HEK293 (cell line): ENCODE measurements at regions not wholly inside any gene's neighbourhood (a gene's known extent, or its start where the extent isn't known, plus 50 kb on each side); places are given as distances from the start of the nearest gene placed in this dataset.

Experiments
- CTCF ChIA-PET: fragments of 350-600 bp; formaldehyde crosslinking; extraction: SDS; loops from one replicate; lab custom pipeline; 2021; ENCODE audit warnings: antibody characterized with exemption; lab: Yijun Ruan, JAX
- POLR2A ChIA-PET: fragments of 300-600 bp; formaldehyde crosslinking; extraction: SDS; loops from one replicate; lab custom pipeline; 2020; ENCODE audit warnings: antibody characterized with exemption, inconsistent platforms; lab: Yijun Ruan, JAX
- H3K27ac ChIP-seq: fragments of 200-500 bp; sonication (Bioruptor generic); 2 replicates; pipeline ENCODE4 v1.5.1; 2014; ENCODE audit warnings: low read depth, low read length, control low read depth, inconsistent platforms; ENCODE audit errors: extremely low read depth
- H3K36me3 ChIP-seq, 2 experiments: fragments of 200-500 bp in 1 of 2; sonication (Bioruptor generic) in 1 of 2; 1 replicate in 1 of 2; 2 replicates in 1 of 2; pipeline ENCODE4 v1.5.1; 2014 to 2017; ENCODE audit warnings: inconsistent platforms in 2 of 2, low read length in 2 of 2; ENCODE audit not compliant: control insufficient read depth in 2 of 2, insufficient read depth in 1 of 2
- H3K4me1 ChIP-seq: fragments of 200-500 bp; sonication (Bioruptor generic); 2 replicates; pipeline ENCODE4 v1.5.1; 2014; ENCODE audit warnings: mild to moderate bottlenecking, low read length, inconsistent platforms; ENCODE audit not compliant: control insufficient read depth, insufficient read depth
- H3K4me3 ChIP-seq: 2 replicates; pipeline ENCODE4 v1.5.1; 2011; ENCODE audit warnings: low read depth, mild to moderate bottlenecking, control low read depth, low read length, moderate library complexity
- H3K9me3 ChIP-seq: fragments of 200-500 bp; sonication (Bioruptor generic); 2 replicates; pipeline ENCODE4 v1.5.1; 2014; ENCODE audit warnings: low read depth, low read length, inconsistent platforms; ENCODE audit not compliant: control insufficient read depth, insufficient read depth
- ATF2 ChIP-seq: fragments of 450-650 bp; formaldehyde crosslinking; IDR thresholded peaks from 2 replicates; pipeline ENCODE4 v1.5.1; 2016; ENCODE audit warnings: missing biosample characterization, missing genetic modification characterization, low read depth
- EGR2 ChIP-seq: fragments of 450-650 bp; formaldehyde crosslinking; IDR thresholded peaks from 2 replicates; pipeline ENCODE4 v1.5.1; 2016; ENCODE audit warnings: low read depth, missing biosample characterization, missing genetic modification characterization
- KLF10 ChIP-seq: fragments of 450-650 bp; IDR thresholded peaks from 2 replicates; pipeline ENCODE4 v1.5.1; 2018; ENCODE audit warnings: missing biosample characterization, mild to moderate bottlenecking, missing genetic modification characterization
- KLF17 ChIP-seq: fragments of 450-650 bp; formaldehyde crosslinking; IDR thresholded peaks from 2 replicates; pipeline ENCODE4 v1.5.1; 2016; ENCODE audit warnings: missing biosample characterization, missing genetic modification characterization
- SCRT2 ChIP-seq: fragments of 450-650 bp; formaldehyde crosslinking; IDR thresholded peaks from 2 replicates; pipeline ENCODE4 v1.5.1; 2016; ENCODE audit warnings: missing biosample characterization, missing genetic modification characterization
- SETDB1 ChIP-seq: IDR thresholded peaks from one replicate; pipeline ENCODE4 v1.6.1; 2017; ENCODE audit warnings: mild to moderate bottlenecking, low read length, moderate library complexity, mixed read lengths; ENCODE audit not compliant: insufficient read length
- WT1 ChIP-seq: fragments of 450-650 bp; formaldehyde crosslinking; IDR thresholded peaks from 2 replicates; pipeline ENCODE4 v1.5.1; 2016; ENCODE audit warnings: missing biosample characterization, missing genetic modification characterization
- ZBTB17 ChIP-seq: fragments of 450-650 bp; formaldehyde crosslinking; IDR thresholded peaks from 2 replicates; pipeline ENCODE4 v1.5.1; 2016; ENCODE audit warnings: missing biosample characterization, missing genetic modification characterization
- ZBTB21 ChIP-seq: fragments of 450-650 bp; formaldehyde crosslinking; IDR thresholded peaks from 2 replicates; pipeline ENCODE4 v1.5.1; 2017; ENCODE audit warnings: missing biosample characterization, missing genetic modification characterization
- ZBTB49 ChIP-seq: fragments of 450-650 bp; formaldehyde crosslinking; IDR thresholded peaks from 2 replicates; pipeline ENCODE4 v1.5.1; 2016; ENCODE audit warnings: missing biosample characterization, missing genetic modification characterization, low read depth
- ZFHX2 ChIP-seq: fragments of 450-650 bp; formaldehyde crosslinking; conservative IDR thresholded peaks from 2 replicates; pipeline ENCODE4 v1.5.1; 2016; ENCODE audit warnings: missing biosample characterization, missing genetic modification characterization
- ZNF155 ChIP-seq: fragments of 450-650 bp; formaldehyde crosslinking; IDR thresholded peaks from 2 replicates; pipeline ENCODE4 v1.5.1; 2016; ENCODE audit warnings: missing biosample characterization, missing genetic modification characterization
- ZNF175 ChIP-seq: fragments of 450-650 bp; formaldehyde crosslinking; IDR thresholded peaks from 2 replicates; pipeline ENCODE4 v1.5.1; 2016; ENCODE audit warnings: missing biosample characterization, missing genetic modification characterization
- ZNF19 ChIP-seq: fragments of 450-650 bp; formaldehyde crosslinking; IDR thresholded peaks from 2 replicates; pipeline ENCODE4; 2016; ENCODE audit warnings: missing biosample characterization, missing genetic modification characterization, low read depth
- ZNF214 ChIP-seq: fragments of 450-650 bp; formaldehyde crosslinking; IDR thresholded peaks from 2 replicates; pipeline ENCODE4 v1.5.1; 2017; ENCODE audit warnings: missing biosample characterization, mild to moderate bottlenecking, missing genetic modification characterization, borderline replicate concordance
- ZNF26 ChIP-seq: fragments of 450-650 bp; formaldehyde crosslinking; IDR thresholded peaks from 2 replicates; pipeline ENCODE4 v1.5.1; 2016; ENCODE audit warnings: missing biosample characterization, missing genetic modification characterization
- ZNF324 ChIP-seq: fragments of 450-650 bp; formaldehyde crosslinking; IDR thresholded peaks from 2 replicates; pipeline ENCODE4 v1.5.1; 2016; ENCODE audit warnings: missing biosample characterization, missing genetic modification characterization
- ZNF555 ChIP-seq: fragments of 450-650 bp; formaldehyde crosslinking; conservative IDR thresholded peaks from 2 replicates; pipeline ENCODE4 v1.5.1; 2017; ENCODE audit warnings: missing biosample characterization, mild to moderate bottlenecking, missing genetic modification characterization, inconsistent platforms
- ZSCAN16 ChIP-seq: fragments of 450-650 bp; formaldehyde crosslinking; IDR thresholded peaks from 2 replicates; pipeline ENCODE4 v1.5.1; 2016; ENCODE audit warnings: missing biosample characterization, missing genetic modification characterization
- ZSCAN18 ChIP-seq: fragments of 450-650 bp; formaldehyde crosslinking; IDR thresholded peaks from 2 replicates; pipeline ENCODE4 v1.5.1; 2016; ENCODE audit warnings: missing biosample characterization, missing genetic modification characterization
- ZSCAN23 ChIP-seq: fragments of 450-650 bp; formaldehyde crosslinking; IDR thresholded peaks from 2 replicates; pipeline ENCODE4 v1.5.1; 2016; ENCODE audit warnings: missing biosample characterization, missing genetic modification characterization

GRCh38 chr12:90398285-90398836 is 556.6 kb downstream of the CCER1 start:
- ChIA-PET POLR2A (no interaction called here), CTCF (no interaction called here)
- no peaks in the 10 kb centered on the region for H3K36me3 ChIP-seq
- no peaks in the 10 kb centered on the region for H3K4me1 ChIP-seq
- H3K4me3 ChIP-seq, result no peak overlapping the region
- H3K27ac ChIP-seq, result no peak overlapping the region
- no peak for TF ChIP-seq SCRT2
- no peaks in the 10 kb centered on the region for H3K9me3 ChIP-seq

GRCh38 chr12:90396556-90396955 is 558.4 kb downstream of the CCER1 start:
- no peaks in the 10 kb centered on the region for H3K36me3 ChIP-seq
- POLR2A ChIA-PET, result no interaction called here
- TF ChIP-seq ZNF26 (tag by site-specific recombination), result no peak
- TF ChIP-seq SETDB1, result peak; percentile 87
- no peak for TF ChIP-seq EGR2 (tag by site-specific recombination)
- TF ChIP-seq ZNF175 (tag by site-specific recombination), result no peak
- TF ChIP-seq ATF2 (tag by site-specific recombination), result no peak
- TF ChIP-seq ZBTB21 (tag by site-specific recombination), result no peak
- no peak for TF ChIP-seq ZNF214
- no peak for TF ChIP-seq ZNF324
- TF ChIP-seq, all 188 proteins: peak for 1
- H3K4me3 ChIP-seq, result no peak overlapping the region
- H3K4me1 ChIP-seq, result no peaks in the 10 kb centered on the region
- no peaks in the 10 kb centered on the region for H3K9me3 ChIP-seq
- H3K27ac ChIP-seq, result no peak overlapping the region
- CTCF ChIA-PET, result interaction anchor here (0.5 kb wide), 1 partner anchor 712 kb away, joined by 4 read pairs; no protein-coding TSS in a partner anchor

- ChIA-PET CTCF (no interaction called here), POLR2A (interaction anchor here (0.7 kb wide), 1 partner anchor 56 kb away, joined by 6 read pairs; no protein-coding TSS in a partner anchor)
- Histone ChIP-seq H3K9me3 (no peaks in the 10 kb centered on the region), H3K27ac (no peak overlapping the region), H3K4me1 (no peaks in the 10 kb centered on the region), H3K4me3 (no peak overlapping the region), H3K36me3 (no peaks in the 10 kb centered on the region)
- TF ChIP-seq ZSCAN23 (tag by site-specific recombination) (no peak), WT1 (no peak), ZNF155 (tag by site-specific recombination) (no peak), ZBTB17 (no peak), ZSCAN18 (tag by site-specific recombination) (no peak), KLF17 (tag by site-specific recombination) (no peak), KLF10 (no peak), ZSCAN16 (tag by site-specific recombination) (no peak), ZBTB49 (tag by site-specific recombination) (no peak), ZNF555 (no peak), ZNF19 (no peak), ZFHX2 (tag by site-specific recombination) (no peak)
Observed at GRCh38 chr12:90393652-90394051, 561.3 kb downstream of the CCER1 start.
